Nephron (organoid): ENCODE measurements at regions not wholly inside any gene's neighbourhood (a gene's known extent, or its start where the extent isn't known, plus 50 kb on each side); places are given as distances from the start of the nearest gene placed in this dataset.

Experiments used
- H3K27ac Mint-ChIP-seq, 3 experiments: 2 replicates each; pipeline ENCODE4 v1.8.0; 2020; ENCODE audit warnings: mixed read lengths in 3 of 3, mild to moderate bottlenecking in 2 of 3, moderate library complexity in 1 of 3
- H3K27me3 Mint-ChIP-seq: 2 replicates; pipeline ENCODE4 v1.8.0; 2021; ENCODE audit warnings: low read depth, mild to moderate bottlenecking, moderate library complexity, mixed read lengths
- H3K36me3 Mint-ChIP-seq: 2 replicates; pipeline ENCODE4 v1.8.0; 2020; ENCODE audit warnings: low read depth, mixed read lengths
- H3K4me1 Mint-ChIP-seq: 2 replicates; pipeline ENCODE4 v1.8.0; 2020; ENCODE audit warnings: mixed read lengths
- H3K4me3 Mint-ChIP-seq, 3 experiments: 2 replicates each; pipeline ENCODE4 v1.8.0; 2020; ENCODE audit warnings: mild to moderate bottlenecking in 3 of 3, mixed read lengths in 3 of 3, moderate library complexity in 2 of 3
- H3K9me3 Mint-ChIP-seq: 2 replicates; pipeline ENCODE4 v1.8.0; 2020; ENCODE audit warnings: mixed read lengths
- TF ChIP-seq, protein P1 (sequence below), 3 experiments: fragments of 200-600 bp; sonication (generic); IDR thresholded peaks; one replicate each; pipeline ENCODE4 v1.5.0; 2021; ENCODE audit warnings: antibody characterized with exemption in 3 of 3; ENCODE audit not compliant: unreplicated experiment in 3 of 3

DNA sequence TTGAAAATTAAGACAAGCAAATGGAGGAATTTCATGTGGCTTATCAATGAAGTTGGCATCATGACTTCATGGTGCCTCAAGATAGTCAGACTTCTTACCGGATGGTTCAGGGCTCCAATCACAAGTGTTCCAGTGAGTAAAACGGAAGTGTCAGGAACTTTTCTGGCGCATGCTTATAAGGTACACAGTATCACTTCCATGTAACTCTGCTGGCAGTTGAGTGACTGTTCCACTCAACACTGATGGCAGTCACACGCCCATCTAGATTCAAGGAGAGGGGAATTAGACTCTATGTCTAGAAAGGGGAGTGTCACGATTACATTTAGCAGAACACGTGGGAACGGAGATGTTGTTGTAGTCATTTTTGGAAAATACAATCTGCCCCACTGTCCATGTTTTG lies 114.3 kb downstream of the KCTD15 start:
- Mint-ChIP-seq H3K36me3 (no peaks in the 10 kb centered on the region), H3K4me1 (no peaks in the 10 kb centered on the region), H3K27ac (no peak overlapping the region), H3K4me3 (no peak overlapping the region), H3K9me3 (peaks cover 4% of the 10 kb centered on the region), H3K27me3 (peaks cover 48% of the 10 kb centered on the region)
- TF ChIP-seq, protein P1, sequence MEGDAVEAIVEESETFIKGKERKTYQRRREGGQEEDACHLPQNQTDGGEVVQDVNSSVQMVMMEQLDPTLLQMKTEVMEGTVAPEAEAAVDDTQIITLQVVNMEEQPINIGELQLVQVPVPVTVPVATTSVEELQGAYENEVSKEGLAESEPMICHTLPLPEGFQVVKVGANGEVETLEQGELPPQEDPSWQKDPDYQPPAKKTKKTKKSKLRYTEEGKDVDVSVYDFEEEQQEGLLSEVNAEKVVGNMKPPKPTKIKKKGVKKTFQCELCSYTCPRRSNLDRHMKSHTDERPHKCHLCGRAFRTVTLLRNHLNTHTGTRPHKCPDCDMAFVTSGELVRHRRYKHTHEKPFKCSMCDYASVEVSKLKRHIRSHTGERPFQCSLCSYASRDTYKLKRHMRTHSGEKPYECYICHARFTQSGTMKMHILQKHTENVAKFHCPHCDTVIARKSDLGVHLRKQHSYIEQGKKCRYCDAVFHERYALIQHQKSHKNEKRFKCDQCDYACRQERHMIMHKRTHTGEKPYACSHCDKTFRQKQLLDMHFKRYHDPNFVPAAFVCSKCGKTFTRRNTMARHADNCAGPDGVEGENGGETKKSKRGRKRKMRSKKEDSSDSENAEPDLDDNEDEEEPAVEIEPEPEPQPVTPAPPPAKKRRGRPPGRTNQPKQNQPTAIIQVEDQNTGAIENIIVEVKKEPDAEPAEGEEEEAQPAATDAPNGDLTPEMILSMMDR (IDR thresholded peaks at IDR 0.05; ENCODE audit: unreplicated experiment in 3 of 3): no peak

DNA sequence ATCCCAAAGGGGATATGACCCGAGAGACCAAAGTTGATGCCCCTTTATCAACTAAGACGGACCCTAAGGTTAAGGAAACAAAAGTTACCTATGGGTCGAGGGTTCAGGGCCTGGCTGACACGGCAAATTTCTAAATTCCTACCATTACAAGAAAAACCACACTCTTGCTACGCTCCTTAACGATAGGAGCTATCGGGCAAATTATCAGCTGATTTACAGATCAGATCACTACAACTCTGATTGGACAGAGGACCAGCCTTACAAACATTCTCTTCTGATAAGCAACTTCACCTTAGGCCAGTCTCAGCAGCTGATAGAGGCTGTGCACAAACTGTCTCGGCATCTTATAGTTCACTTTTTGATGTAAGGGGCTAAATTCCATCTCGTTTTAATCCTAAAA lies 117.9 kb downstream of the KCTD15 start:
- TF ChIP-seq, protein P1 (IDR thresholded peaks at IDR 0.05; ENCODE audit: unreplicated experiment in 3 of 3): no peak
- no peaks in the 10 kb centered on the region for H3K9me3 Mint-ChIP-seq

DNA sequence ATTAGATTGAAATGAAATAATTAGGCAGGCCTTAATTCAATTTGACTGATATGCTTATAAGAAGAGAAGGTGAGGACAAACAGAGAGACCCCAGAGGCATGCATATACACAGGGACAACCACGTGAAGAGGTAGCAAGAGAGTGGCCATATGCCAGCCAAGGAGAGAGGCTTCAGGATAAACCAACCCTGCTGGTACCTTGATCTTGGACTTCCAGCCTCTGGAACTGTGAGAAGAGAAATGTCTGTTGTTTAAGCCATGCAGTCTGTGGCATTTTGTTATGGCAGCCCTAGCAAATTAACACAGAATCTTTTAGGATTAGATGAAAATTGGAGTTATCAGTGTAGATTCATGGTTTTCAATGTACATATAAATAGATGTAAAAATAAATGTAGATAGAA lies 120.1 kb downstream of the KCTD15 start:
- Mint-ChIP-seq H3K36me3 (no peaks in the 10 kb centered on the region), H3K27me3 (peaks cover 14% of the 10 kb centered on the region), H3K4me1 (no peaks in the 10 kb centered on the region), H3K9me3 (no peaks in the 10 kb centered on the region), H3K4me3 (no peak overlapping the region), H3K27ac (no peak overlapping the region)
- TF ChIP-seq, protein P1 (IDR thresholded peaks at IDR 0.05; ENCODE audit: unreplicated experiment in 3 of 3): no peak

More for the DNA sequence above, 117.9 kb downstream of the KCTD15 start:
- H3K4me3 Mint-ChIP-seq: no peak overlapping the region
- no peaks in the 10 kb centered on the region for H3K36me3 Mint-ChIP-seq
- peaks cover 27% of the 10 kb centered on the region for H3K27me3 Mint-ChIP-seq
- H3K27ac Mint-ChIP-seq: no peak overlapping the region
- H3K4me1 Mint-ChIP-seq: no peaks in the 10 kb centered on the region

- H3K4me1 Mint-ChIP-seq: no peaks in the 10 kb centered on the region
- H3K27ac Mint-ChIP-seq: no peak overlapping the region
- TF ChIP-seq, protein P1 (IDR thresholded peaks at IDR 0.05; ENCODE audit: unreplicated experiment in 3 of 3): no peak
- H3K27me3 Mint-ChIP-seq: peaks cover 9% of the 10 kb centered on the region
- H3K4me3 Mint-ChIP-seq: no peak overlapping the region
- no peaks in the 10 kb centered on the region for H3K36me3 Mint-ChIP-seq
- H3K9me3 Mint-ChIP-seq: no peaks in the 10 kb centered on the region
Measured at GRCh38 chr19:33919291-33919690, 122.6 kb downstream of the KCTD15 start.

DNA sequence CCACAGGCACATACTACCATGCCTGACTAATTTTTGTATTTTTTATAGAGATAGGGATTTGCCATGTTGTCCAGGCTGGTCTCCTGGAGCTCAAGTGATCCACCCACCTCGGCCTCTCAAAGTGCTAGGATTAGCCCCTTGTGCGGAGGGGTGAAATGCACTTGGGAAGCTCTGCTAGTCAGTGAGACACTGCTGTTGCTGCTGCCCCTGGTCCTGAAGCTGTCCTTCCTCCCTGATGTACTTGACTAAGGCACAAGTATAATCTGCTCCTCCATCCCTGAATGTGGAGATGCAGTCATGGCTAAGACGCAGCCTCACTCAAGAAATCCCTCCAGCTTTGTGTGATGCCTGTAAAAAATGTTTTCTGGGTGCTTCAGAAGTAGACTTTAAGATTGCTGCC lies 124.5 kb downstream of the KCTD15 start:
- H3K4me3 Mint-ChIP-seq: no peak overlapping the region
- peaks cover 6% of the 10 kb centered on the region for H3K27me3 Mint-ChIP-seq
- TF ChIP-seq, protein P1 (IDR thresholded peaks at IDR 0.05; ENCODE audit: unreplicated experiment in 3 of 3): no peak
- no peaks in the 10 kb centered on the region for H3K4me1 Mint-ChIP-seq
- H3K36me3 Mint-ChIP-seq: no peaks in the 10 kb centered on the region
- no peak overlapping the region for H3K27ac Mint-ChIP-seq
- no peaks in the 10 kb centered on the region for H3K9me3 Mint-ChIP-seq

GRCh38 chr19:33926306-33926705 lies 129.6 kb downstream of the KCTD15 start:
- H3K4me3 Mint-ChIP-seq: no peak overlapping the region
- H3K4me1 Mint-ChIP-seq: no peaks in the 10 kb centered on the region
- peaks cover 13% of the 10 kb centered on the region for H3K27me3 Mint-ChIP-seq
- H3K9me3 Mint-ChIP-seq: no peaks in the 10 kb centered on the region
- no peak overlapping the region for H3K27ac Mint-ChIP-seq
- no peaks in the 10 kb centered on the region for H3K36me3 Mint-ChIP-seq
- TF ChIP-seq, protein P1 (IDR thresholded peaks at IDR 0.05; ENCODE audit: unreplicated experiment in 3 of 3): no peak
